Natural killer cell (primary cell): ENCODE measurements at regions not wholly inside any gene's neighbourhood (a gene's known extent, or its start where the extent isn't known, plus 50 kb on each side); places are given as distances from the start of the nearest gene placed in this dataset.

Source experiments
- ATAC-seq, 3 donors: fragments of 150-1000 bp in 2 of 3; fragments of 200-7000 bp in 1 of 3; cut with Tn5 transposase; 1 replicate in 1 of 3; 2 replicates in 2 of 3; pipeline ENCODE4 v1.10.0; 2021; ENCODE audit warnings: mild to moderate bottlenecking in 2 of 3, moderate library complexity in 2 of 3
- DNase-seq, 2 donors: peaks; one replicate each; pipeline versions ENCODE4 v3.0.0 to v3.0.0-alpha.2; 2013 to 2021; ENCODE audit warnings: mixed read lengths in 1 of 2
- H3K27ac ChIP-seq: one replicate; pipeline ENCODE4 v1.5.1; 2013; ENCODE audit warnings: mild to moderate bottlenecking, low read length
- H3K27me3 ChIP-seq: one replicate; pipeline ENCODE4 v1.6.1; 2013; ENCODE audit warnings: low read length; ENCODE audit not compliant: control insufficient read depth, insufficient read depth
- H3K36me3 ChIP-seq: one replicate; pipeline ENCODE4 v1.6.1; 2013; ENCODE audit warnings: low read length; ENCODE audit not compliant: control insufficient read depth, insufficient read depth
- H3K4me1 ChIP-seq: one replicate; pipeline ENCODE4 v1.6.1; 2013; ENCODE audit warnings: low read length; ENCODE audit not compliant: control insufficient read depth, insufficient read depth
- H3K4me3 ChIP-seq: one replicate; pipeline ENCODE4 v1.5.1; 2013; ENCODE audit warnings: low read length
- H3K9me3 ChIP-seq: one replicate; pipeline ENCODE4 v1.6.1; 2013; ENCODE audit warnings: low read length; ENCODE audit not compliant: control insufficient read depth, insufficient read depth
- H3K27ac Mint-ChIP-seq, 2 donors: one replicate each; pipeline ENCODE4 v1.8.0; 2022; ENCODE audit warnings: mild to moderate bottlenecking in 2 of 2, mixed read lengths in 2 of 2, moderate library complexity in 1 of 2
- H3K27me3 Mint-ChIP-seq, 2 donors: one replicate each; pipeline ENCODE4 v1.8.0; 2022; ENCODE audit warnings: low read depth in 2 of 2, mixed read lengths in 2 of 2
- H3K36me3 Mint-ChIP-seq: one replicate; pipeline ENCODE4 v1.8.0; 2022; ENCODE audit warnings: mixed read lengths
- H3K4me1 Mint-ChIP-seq, 2 donors: one replicate each; pipeline ENCODE4 v1.8.0; 2022; ENCODE audit warnings: mixed read lengths in 2 of 2
- H3K4me3 Mint-ChIP-seq: one replicate; pipeline ENCODE4 v1.8.0; 2022; ENCODE audit warnings: mild to moderate bottlenecking, moderate library complexity, mixed read lengths
- H3K9me3 Mint-ChIP-seq, 2 donors: one replicate each; pipeline ENCODE4 v1.8.0; 2022; ENCODE audit warnings: mixed read lengths in 2 of 2
- WGBS: methylation state at CpG from one replicate; pipeline ENCODE4 v1.1.7; 2013; ENCODE audit warnings: missing lambda C conversion rate; ENCODE audit not compliant: insufficient coverage; 5-methylcytosine and 5-hydroxymethylcytosine counted together
- intact Hi-C: fragments of 100-400 bp; cut with micrococcal nuclease; formaldehyde crosslinking; loops from one replicate; pipeline ENCODE4 v1.14.2; 2022
- TF ChIP-seq, protein P1 (sequence below): fragments of 200-600 bp; IDR thresholded peaks from one replicate; pipeline ENCODE4 v1.8.0; 2022; ENCODE audit warnings: antibody characterized with exemption

- no peak overlapping the region for H3K4me3 ChIP-seq
- H3K27ac Mint-ChIP-seq, result no peak overlapping the region
- H3K27me3 Mint-ChIP-seq, result no peaks in the 10 kb centered on the region
- intact Hi-C loops, result no loop called here
- WGBS, result 84% methylated on average over 3 of the region's 3 CpGs
- H3K4me1 Mint-ChIP-seq, result no peaks in the 10 kb centered on the region
- no peak for ATAC-seq
- H3K9me3 Mint-ChIP-seq, result no peaks in the 10 kb centered on the region
- no peaks in the 10 kb centered on the region for H3K4me1 ChIP-seq
- TF ChIP-seq, protein P1, sequence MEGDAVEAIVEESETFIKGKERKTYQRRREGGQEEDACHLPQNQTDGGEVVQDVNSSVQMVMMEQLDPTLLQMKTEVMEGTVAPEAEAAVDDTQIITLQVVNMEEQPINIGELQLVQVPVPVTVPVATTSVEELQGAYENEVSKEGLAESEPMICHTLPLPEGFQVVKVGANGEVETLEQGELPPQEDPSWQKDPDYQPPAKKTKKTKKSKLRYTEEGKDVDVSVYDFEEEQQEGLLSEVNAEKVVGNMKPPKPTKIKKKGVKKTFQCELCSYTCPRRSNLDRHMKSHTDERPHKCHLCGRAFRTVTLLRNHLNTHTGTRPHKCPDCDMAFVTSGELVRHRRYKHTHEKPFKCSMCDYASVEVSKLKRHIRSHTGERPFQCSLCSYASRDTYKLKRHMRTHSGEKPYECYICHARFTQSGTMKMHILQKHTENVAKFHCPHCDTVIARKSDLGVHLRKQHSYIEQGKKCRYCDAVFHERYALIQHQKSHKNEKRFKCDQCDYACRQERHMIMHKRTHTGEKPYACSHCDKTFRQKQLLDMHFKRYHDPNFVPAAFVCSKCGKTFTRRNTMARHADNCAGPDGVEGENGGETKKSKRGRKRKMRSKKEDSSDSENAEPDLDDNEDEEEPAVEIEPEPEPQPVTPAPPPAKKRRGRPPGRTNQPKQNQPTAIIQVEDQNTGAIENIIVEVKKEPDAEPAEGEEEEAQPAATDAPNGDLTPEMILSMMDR, result no peak
- no peaks in the 10 kb centered on the region for H3K36me3 ChIP-seq
- H3K36me3 Mint-ChIP-seq, result no peaks in the 10 kb centered on the region
- no peak for DNase-seq
- H3K27me3 ChIP-seq, result no peaks in the 10 kb centered on the region
- H3K27ac ChIP-seq, result no peak overlapping the region
- H3K9me3 ChIP-seq, result no peaks in the 10 kb centered on the region
- H3K4me3 Mint-ChIP-seq, result no peak overlapping the region
Observed at GRCh38 chr15:78691851-78692421, 50.9 kb upstream of the CHRNB4 start.

- Mint-ChIP-seq H3K4me1 (no peaks in the 10 kb centered on the region), H3K36me3 (no peaks in the 10 kb centered on the region), H3K4me3 (no peak overlapping the region), H3K27me3 (no peaks in the 10 kb centered on the region), H3K27ac (no peak overlapping the region), H3K9me3 (no peaks in the 10 kb centered on the region)
- H3K27me3 ChIP-seq, result no peaks in the 10 kb centered on the region
- DNase-seq, result no peak
- no peaks in the 10 kb centered on the region for H3K36me3 ChIP-seq
- no peak overlapping the region for H3K4me3 ChIP-seq
- no peak overlapping the region for H3K27ac ChIP-seq
- H3K9me3 ChIP-seq, result no peaks in the 10 kb centered on the region
- TF ChIP-seq, protein P1, result no peak
- intact Hi-C loops, result no loop called here
- 76% methylated on average over 6 of the region's 9 CpGs for WGBS
- no peak for ATAC-seq
- H3K4me1 ChIP-seq, result no peaks in the 10 kb centered on the region
Observed at GRCh38 chr15:78691167-78691850, 50.3 kb upstream of the CHRNB4 start.
